Stimulated activated CD8-positive, alpha-beta memory T cell treated with anti-CD3 and anti-CD28 coated beads, Interleukin-12 subunit alpha, Interleukin-12 subunit beta, amount 100 ng/mL, for 1 hour (primary cell): ENCODE measurements at regions not wholly inside any gene's neighbourhood (a gene's known extent, or its start where the extent isn't known, plus 50 kb on each side); places are given as distances from the start of the nearest gene placed in this dataset.
"Not testable (repeated sequence)": the region's sequence is repeated elsewhere in the genome, so short reads cannot be mapped to it uniquely, and the experiment has no call there.

ENCODE experiments used
- DNase-seq: peaks from one replicate; pipeline ENCODE4 v3.0.0-alpha.2; 2020; ENCODE audit warnings: low read depth

DNA sequence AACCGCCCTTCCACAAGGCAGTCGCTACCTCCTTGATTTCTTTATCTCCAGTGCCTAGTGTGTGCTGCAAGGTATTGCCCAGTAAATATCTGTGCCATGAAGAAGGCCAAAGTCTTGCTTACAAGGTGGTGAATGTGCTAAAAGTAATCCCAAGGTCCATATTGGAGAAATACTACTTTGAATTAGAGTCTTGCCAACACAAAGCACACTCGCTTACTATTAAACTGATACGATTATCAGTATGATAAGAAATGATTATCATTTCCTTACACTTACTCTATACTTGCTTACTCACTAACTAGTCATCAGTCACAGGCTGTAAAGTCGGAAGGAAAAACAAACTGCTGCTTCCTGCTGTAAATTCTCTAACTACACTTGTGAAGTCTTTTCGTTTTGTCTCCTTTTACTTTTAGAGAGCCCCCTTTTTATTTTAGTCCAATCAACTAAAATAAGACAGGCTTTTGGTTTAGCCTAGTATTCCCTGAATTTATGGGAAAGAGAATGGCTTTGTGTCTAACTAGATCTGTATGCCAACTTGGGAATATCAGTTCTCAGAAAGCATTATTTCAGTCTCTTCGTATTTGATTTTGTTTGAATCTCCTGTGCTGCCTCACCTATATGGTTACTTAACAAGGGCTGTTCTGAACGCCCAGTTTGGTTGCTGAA is 107.1 kb upstream of the TSC22D2 start:
- no peak for DNase-seq

DNA sequence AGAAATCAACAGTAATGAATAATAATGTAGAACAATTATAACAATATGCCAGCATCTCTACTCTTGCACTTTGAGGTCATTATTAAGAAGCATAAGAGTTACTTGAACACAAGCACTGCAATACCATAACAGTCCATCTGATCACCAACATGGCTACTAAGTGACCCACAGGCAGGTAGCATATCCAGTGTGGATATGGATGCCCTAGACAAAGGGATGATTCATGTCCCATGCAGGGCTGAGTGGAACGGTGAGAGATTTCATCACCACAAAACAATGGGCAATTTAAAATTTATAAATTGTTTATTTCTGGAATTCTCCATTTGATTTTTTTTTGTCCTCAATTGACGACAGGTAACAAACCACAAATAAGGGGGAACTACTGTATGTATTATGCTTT is 107.7 kb upstream of the TSC22D2 start:
- no peak for DNase-seq

DNA sequence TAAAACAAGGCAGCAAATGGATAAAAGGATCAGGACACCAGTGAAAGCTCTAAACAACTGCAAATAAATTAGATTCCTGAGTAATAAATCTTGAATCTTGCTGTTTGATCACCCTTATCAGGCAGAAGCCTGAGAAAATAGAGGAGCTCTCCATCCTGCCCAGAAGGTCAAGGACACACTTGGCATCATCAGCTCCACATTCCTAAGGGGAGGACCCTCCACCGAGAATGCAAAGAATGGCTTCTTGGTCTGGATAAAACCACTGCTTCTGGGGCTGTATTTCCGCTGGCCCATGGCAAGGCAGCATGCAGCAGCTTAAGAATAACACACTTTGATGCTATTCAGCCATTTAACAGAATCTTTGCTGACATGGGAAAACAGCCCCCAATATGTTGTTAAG is 108.9 kb upstream of the TSC22D2 start:
- no peak for DNase-seq

DNA sequence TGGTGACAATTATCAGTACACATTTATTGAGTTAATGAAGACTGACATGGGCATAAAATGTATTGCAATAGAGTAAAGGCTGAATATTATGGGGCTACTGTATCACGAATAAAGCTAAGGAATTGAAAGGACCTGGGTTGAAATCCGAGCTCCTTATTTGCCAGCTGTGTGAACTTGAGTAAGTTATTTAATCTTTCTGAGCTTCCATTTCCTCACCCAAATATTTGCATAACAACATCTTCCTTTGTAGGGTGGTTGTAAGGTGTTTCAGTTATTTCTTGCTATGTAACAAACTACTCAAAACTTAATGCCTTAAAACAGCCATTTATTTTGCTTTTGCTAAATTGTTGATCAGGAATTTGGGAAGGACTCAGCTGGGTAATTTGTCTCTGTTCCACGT is 111.1 kb upstream of the TSC22D2 start:
- DNase-seq: no peak

DNA sequence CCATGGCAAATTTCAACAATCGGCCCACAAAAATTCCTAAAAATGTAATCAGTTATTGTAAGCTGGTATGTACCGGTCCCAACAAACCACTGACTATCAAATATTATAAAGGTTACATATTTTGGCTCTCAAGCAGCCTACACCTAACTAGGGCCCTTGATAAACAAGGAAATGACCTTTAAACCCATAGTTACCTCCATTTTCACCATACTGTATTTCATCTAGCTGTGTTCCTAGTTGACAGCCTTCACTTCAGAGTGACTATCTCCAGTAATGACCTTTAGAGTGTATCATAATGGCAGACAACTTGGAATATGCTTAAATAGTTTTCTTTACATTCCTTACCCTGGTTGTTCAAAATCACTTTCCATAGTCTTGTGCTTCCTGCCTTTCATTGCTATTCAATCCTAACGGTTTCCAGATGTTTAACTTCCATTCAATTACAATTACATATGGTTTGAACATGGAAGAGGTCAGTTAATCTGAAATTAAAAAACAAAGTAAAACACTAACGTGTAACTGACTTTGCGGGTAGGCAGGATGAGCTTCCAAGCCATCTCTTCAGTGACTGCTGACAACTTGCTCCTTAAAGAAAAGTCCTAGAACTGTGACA is 111.9 kb upstream of the TSC22D2 start:
- DNase-seq: no peak

DNA sequence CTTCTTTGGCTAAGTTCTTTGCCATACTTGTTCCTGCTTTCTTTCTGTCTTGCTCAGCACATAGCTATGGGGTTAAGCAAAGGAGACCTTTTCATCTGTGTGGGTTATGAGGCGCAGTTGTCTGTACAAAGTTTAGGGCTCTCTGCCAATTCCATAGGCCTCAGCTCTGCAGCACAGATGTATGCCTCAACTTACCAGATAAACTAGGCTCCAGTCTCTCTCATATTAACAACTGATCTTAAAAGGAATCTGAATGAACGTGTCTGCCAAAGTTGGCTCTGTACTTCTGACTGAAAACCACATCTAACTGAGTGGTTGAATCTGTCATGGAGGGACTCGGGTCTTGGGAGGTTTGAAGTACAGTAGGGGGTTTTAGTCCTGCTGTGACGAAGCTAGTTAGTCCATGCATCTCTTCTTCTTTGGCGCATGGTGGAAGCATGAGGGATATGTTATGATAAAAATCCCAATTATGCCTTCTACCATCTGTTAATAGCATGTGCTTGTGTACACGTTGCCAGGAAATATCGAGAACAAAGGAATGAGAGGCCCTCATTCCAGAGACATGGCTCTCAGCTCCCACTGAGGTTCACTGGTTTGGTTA is 114.6 kb upstream of the TSC22D2 start:
- DNase-seq: no peak

DNA sequence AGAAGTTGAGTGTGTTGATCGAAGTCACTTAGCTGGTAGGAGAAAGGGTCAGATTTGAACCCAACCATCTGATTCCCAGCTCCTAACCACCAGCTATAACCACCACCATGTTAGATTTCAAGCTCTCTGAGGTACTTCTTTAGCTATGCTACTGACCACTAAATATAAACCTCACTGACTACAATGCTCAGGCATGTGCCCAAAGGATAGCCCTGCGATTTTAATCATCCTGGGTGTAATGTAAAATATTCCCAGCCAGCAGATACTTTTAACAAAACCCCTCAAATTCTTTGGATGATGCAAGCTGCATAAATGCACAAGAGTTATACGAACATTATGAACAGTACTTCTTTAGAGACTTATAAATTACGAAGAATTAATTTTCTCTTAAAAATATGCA is 115.2 kb upstream of the TSC22D2 start:
- DNase-seq: no peak

DNA sequence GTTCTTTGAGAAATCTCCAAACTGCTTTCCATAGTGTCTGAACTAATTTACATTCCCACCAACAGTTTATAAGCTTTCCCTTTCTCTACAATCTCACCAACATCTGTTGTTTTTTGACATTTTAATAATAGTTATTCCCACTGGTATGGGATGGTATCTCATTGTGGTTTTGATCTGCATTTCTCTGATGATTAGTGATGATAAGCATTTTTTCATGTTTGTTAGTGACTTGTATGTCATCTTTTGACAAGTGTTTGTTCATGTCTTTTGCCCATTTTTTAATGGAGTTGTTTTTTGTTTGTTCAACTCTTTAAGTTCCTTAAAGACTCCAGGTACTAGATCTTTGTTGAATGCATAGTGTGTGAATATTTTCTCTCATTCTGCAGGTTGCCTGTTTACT is 116.6 kb upstream of the TSC22D2 start:
- DNase-seq: no peak

DNA sequence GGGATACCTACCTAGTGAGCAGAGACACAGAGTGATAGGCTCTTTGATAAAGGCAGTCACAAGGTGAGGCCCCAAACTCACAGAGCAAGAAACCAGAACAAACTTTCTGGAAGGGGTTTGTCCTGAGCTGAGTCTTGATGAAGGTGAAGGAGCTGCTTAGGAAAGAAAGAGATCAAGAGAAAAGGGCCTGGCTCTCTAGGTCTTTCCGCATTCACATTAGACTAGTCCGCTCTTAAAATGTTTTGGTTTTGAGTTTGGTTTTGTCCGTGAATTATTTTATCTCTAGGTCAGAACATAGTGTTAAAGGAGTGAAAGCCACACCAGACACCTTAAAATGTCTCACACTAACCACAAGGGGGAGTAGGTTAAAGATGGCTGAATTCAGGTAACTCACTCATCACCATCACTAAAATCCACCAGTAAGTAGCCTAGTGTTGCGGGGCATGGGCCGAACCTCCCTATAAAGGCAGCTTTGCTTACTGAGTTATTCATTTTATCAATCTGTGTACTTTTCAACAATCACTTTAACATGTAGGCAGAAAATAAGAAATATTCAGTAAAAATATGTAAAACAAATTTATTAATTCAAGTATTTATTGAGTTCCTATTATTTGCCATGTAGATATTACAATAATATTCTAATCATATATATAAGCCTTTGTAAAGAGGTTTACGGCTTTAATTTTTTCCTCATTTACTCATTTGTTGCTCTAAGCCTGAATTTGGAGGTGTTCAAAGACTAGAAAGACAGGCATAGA is 121.5 kb upstream of the TSC22D2 start:
- DNase-seq: no peak

DNA sequence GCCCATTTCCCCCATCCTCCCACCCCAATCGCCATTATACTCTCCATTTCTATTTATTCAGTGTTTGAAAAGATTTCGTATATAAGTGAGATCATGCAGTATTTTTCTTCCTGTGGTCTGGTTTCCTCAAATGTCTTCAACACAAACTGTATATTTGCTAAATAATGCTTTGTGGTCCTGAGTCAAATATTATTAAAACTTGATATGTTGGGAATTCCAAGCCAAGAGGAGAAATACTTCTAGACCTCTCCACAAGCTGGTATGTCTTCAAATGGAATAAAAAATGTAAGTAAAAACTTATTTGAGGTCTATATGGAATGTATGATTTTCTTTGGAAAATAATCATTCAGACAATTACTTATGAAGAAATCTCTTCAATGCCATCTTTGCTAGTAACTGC is 122.5 kb upstream of the TSC22D2 start:
- DNase-seq: no peak

DNA sequence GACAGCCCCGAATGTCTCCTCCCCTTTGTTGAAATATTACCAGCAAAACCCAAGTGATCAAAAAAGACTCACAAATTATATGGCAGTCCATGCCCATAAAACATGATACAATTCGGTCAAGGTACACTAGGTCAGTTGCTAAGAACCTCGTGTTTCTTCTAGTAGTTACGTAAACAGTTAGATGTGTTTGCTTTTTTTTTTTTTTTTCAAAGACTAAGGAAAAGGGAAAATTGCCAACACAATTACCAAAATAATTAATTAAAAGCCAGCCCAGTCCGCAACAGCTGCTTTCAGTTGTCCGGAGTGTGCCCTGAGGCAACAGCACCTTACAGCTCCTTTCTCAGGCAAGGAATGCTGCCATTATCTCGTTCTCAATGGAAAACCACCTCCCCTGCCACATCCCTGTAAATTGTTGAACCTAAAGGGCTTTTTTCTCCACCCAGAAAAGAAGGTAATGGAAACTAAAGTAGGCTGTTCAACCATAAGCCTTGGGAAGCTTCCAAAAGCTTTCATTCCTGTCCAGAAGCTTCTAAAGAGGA is 129.2 kb upstream of the TSC22D2 start:
- no peak for DNase-seq

DNA sequence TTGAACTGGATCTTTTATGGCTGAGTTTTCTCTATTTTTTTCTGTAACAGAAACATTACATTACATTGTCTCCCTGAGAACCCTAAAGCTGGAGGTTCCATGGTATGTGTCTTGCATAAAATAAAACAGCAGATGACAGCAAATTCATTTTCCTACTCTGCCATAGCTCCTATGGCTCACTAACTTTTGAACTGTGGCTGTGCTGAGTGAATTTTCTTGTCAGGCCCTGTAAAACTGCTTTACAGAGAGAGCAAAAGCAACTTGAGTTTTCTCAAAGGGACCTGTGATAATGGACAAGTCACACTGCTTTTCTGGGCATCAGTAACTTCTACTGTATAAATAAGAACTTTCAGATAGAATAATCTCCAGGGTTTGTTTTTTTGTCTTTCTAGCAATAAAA is 129.9 kb upstream of the TSC22D2 start:
- DNase-seq: no peak

DNA sequence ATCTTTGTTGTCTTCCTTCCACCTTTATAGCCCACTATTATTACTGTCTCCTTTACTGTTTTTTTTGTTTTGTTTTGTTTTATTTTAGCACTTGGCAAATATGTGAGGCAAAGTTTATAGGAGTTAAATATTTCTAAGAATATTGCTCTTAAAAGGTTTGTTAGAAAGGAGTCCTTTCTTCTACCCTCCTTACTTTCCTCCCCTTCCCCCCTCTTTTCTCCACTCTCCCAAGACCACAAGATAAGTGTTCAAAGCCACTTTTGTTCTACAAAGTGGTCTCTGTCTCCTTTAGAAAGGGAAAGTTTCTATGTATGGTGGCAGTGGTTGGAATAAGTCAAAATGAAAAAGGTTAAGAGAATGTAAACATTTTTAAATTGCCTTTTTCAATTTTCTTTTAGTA is 130.7 kb upstream of the TSC22D2 start:
- no peak for DNase-seq

DNA sequence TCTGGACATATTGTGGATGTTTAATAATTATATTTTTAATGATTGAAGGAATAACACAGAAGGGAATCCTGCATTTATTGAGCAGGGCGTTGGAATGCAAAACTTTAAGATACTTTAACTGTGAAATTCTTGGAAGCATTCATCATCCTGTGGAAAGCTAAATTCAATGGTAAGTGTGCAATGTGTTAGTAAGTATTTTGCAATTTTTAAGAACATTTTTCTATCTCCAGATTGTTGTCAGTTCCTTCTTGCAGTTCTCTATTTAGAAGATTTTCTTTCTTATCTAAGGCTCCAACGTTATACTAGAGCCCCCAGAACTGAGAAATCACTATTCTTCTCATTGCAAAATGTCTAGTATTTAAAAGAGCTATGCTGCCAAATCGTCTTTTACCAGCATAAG is 132.2 kb upstream of the TSC22D2 start:
- no peak for DNase-seq

DNA sequence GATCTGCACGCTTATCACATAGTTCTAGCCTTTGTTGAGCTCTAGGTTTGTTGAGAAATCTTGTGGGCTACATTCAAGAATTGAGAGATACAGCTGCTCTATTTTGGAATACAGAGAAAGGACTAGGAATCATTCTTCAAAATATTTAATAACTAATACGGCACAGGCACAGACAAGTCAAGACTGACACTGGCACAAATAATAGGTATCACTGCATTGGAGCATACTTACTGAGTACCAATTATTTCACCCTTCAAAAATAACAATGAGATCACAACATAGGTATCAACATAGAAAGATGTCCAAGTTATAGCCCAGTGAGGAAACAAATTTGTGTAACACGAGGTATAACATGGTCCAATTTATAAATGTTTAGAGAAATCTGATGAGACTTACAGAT is 133.7 kb upstream of the TSC22D2 start:
- no peak for DNase-seq

DNA sequence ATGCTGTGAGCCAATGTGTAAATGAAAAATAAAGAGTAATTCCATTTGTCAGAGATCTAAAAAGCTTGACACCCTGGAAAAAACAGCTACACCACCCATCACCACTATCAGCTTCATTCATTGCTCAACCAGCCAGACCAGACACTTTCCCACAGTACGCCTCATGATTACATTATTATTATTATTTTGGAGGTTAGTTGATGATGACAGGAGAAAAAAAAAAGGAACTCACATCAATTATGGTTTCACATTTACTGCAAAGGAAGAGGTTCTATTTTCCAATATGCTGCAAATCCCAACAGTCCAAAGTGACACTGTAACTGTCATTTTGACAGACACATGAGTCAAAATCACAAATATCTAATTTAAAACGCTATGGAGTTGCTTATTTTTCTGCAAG is 134.7 kb upstream of the TSC22D2 start:
- no peak for DNase-seq

DNA sequence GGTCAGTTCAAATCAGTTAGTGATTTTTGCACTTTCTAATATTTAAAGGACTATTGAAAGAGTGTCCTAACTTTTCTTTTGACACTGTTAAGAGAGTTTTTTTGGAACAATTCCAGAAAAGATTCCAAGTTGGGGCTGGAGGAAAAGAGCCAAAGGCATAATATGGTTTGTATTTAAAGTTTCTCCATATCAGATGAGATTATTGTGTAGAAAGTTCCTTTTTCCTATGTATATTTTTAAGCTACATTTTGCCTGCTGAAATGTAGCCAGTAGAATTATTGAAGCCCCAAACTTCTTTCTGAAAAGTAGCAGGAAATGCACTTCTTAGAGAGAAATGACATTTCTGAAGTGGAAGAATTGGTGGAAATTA is 136.5 kb upstream of the TSC22D2 start:
- DNase-seq: no peak

DNA sequence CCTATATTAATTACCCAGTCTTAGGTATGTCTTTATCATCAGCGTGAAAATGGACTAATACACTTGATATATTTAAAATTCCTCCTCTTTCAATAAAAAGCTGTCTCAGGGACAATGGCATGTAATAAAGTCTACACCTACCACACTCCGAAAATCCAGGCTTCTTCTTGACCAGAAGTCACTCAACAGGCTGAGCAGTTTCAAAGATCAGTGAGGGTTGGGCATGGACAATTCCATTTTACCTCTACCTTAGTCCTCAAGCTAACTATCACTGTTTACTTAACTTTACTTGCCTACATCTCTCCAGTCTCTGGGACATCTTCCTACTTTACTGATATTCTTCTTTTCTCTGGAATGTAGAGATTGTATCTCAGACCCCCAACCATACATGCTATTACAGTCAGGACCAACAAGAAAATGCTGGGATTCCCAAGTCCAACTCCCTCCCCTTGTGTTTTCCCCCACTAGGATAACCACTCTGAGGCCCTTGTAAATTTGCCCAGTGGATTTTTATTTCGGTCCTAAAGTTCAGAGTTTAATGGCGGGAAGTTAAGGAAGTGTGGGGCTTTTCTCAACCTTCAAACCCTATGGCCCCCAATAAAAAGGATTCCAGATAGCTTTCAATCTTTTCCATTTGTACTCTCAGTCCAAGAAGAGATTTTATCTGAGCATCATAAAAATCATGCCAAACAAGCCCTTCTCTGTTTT is 137.1 kb upstream of the TSC22D2 start:
- no peak for DNase-seq

DNA sequence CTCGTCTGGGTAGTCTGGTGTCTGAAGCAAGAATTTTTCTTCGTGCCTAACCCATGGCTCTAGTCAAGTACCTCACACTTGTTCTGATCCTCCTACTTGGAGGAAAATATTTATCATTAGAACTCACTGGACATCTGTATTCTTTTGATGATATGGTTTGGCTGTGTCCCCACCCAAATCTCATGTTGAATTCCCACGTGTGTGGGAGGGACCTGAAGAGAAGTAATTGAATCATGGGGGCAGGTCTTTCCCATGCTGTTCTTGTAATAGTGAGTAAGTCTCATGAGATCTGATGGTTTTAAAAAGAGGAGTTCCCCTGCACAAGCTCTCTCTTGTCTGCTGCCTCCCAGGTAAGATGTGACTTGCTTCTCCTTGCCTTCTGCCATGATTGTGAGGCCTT is 137.7 kb upstream of the TSC22D2 start:
- not testable (repeated sequence) for DNase-seq

DNA sequence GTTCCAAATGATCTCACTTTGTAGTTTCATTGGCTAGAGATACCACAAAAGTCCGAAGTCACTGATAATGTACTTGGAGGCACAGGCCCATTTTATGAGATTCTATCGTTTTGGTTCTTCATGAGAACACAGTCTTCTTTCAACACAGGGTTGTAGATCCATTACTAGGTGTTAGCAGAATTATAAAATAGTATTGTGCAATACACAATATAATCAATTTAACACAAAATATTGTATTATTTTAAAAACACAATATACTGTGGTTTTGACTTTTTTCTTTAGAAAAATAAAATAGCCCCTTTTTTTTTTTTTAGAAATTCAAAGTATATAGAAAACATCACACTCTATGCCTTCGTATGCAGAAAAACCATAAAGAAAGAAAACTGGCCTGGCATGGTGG is 138.6 kb upstream of the TSC22D2 start:
- DNase-seq: no peak

DNA sequence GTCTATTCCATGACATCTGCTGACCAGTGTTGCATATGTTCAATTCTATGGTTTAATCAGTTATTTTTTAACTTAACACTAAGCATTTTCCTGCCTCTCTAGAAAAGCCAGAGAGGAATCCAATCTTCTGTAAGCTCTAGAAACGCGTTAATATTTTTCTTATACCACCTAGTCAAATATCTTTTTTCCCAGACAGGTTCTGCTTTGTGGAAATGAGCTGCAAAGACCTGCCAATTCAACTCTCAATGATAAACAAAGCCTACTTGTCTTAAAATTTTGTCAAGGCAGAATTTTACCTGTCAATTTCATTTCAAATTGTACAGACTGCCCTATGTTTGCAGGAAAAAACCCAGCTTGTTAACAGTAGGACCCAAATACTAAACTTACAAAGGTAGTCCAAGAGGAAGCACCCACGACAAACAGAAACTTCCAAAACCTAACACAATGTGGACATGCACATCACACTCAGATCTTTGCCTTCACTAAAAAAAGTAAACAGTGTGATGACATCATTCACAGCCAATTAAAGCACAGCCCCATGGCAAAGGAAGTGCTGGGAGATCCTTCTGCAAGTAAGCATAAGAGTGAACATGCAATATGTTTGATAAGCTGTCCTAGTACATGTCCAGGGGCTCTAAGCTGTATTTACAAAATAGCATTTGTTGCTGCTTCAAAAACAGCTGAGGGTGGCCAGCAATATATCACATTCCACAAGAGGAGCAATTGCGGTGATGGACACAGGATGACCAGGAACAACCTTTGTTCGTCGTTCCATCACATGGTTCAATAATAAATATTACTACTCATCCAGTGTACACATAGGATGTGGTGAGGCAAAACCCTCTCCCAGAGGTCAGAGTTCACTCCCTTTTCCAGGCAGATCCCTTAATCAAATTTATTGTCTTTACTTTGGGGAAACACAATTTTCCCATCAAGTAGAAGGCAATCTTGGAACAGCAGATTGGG is 139.4 kb upstream of the TSC22D2 start:
- DNase-seq: no peak
